ENCODE measurements at regions not wholly inside any gene's neighbourhood (a gene's known extent, or its start where the extent isn't known, plus 50 kb on each side); places are given as distances from the start of the nearest gene placed in this dataset.

- no peaks in the 10 kb centered on the region for H3K27me3 ChIP-seq
- H3K4me3 ChIP-seq (replicated peaks in 1 of 3) = no peak overlapping the region
- intact Hi-C loops (cut with DNase I) = no loop called here
- H3K27ac ChIP-seq = no peak overlapping the region
- TF ChIP-seq POLR2A (IDR thresholded peaks at IDR 0.05) (no peak), CTCF (IDR thresholded peaks at IDR 0.05) (no peak)
- no peaks in the 10 kb centered on the region for H3K36me3 ChIP-seq
- WGBS, 2 donors = 86 to 92% methylated on average over 2 of the region's 2 CpGs
- DNase-seq = no peak
- H3K9me3 ChIP-seq = no peaks in the 10 kb centered on the region
- H3K4me1 ChIP-seq = no peaks in the 10 kb centered on the region
Measured at GRCh38 chr7:24036033-24036412, 248.0 kb upstream of the NPY start.

DNA sequence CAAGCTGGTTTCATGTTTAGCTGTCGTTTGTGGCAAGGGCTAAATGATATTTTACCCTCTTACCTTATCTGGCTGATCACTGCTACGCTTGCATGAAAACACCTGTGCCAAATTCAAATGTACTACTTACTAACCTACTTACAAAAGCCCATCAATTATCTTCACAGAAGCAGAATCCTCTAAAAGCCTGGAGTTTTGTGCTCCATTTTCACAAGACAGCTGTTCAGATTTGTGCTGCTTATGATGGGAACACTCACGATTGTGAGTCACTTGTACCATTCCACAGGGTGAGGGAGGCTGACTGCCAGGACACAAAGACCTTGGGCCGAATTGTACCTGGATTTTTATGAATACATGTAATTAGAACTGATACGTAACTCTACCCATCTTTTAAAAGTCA is 245.0 kb upstream of the NPY start:
- 66% methylated on average over 5 of the region's 5 CpGs for WGBS, 2 donors
- no peak for DNase-seq
- intact Hi-C loops (cut with DNase I) = no loop called here

GRCh38 chr7:24039991-24040624 is 243.9 kb upstream of the NPY start:
- no peaks in the 10 kb centered on the region for H3K4me1 ChIP-seq
- WGBS, 2 donors = 54 to 61% methylated on average over 6 of the region's 6 CpGs
- TF ChIP-seq CTCF (IDR thresholded peaks at IDR 0.05) (no peak), POLR2A (IDR thresholded peaks at IDR 0.05) (no peak)
- H3K9me3 ChIP-seq = no peaks in the 10 kb centered on the region
- no peaks in the 10 kb centered on the region for H3K36me3 ChIP-seq
- no peak overlapping the region for H3K27ac ChIP-seq
- no peak for DNase-seq
- no peak overlapping the region for H3K4me3 ChIP-seq (replicated peaks in 1 of 3)
- intact Hi-C loops (cut with DNase I) = no loop called here
- no peaks in the 10 kb centered on the region for H3K27me3 ChIP-seq

More for the DNA sequence above, 245.0 kb upstream of the NPY start:
- no peak overlapping the region for H3K27ac ChIP-seq
- no peaks in the 10 kb centered on the region for H3K4me1 ChIP-seq
- H3K4me3 ChIP-seq (replicated peaks in 1 of 3) = no peak overlapping the region
- TF ChIP-seq POLR2A (IDR thresholded peaks at IDR 0.05) (no peak), CTCF (IDR thresholded peaks at IDR 0.05) (no peak)
- H3K36me3 ChIP-seq = no peaks in the 10 kb centered on the region
- no peaks in the 10 kb centered on the region for H3K27me3 ChIP-seq
- no peaks in the 10 kb centered on the region for H3K9me3 ChIP-seq

DNA sequence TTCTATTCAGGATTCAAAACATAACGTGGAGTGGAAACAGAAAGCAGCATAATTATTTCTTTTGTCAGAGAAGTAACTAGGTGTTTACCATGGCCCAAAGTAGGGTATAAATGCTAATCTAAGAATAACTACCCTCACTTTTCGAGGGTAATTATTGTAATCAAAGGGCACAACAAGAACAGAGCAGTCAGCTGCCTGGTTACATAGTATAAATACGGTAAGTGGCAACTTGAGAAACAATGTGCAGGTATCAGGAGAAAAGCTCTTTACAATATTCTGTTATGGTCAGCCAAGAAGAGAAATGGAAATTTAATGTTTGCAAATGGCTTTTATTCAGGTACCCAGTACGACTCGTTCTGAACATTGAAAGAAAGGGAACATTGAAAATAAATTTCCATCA is 242.0 kb upstream of the NPY start:
- no peak for TF ChIP-seq POLR2A (IDR thresholded peaks at IDR 0.05)
- H3K27me3 ChIP-seq = no peaks in the 10 kb centered on the region
- no peak overlapping the region for H3K27ac ChIP-seq
- intact Hi-C loops (cut with DNase I) = no loop called here
- H3K9me3 ChIP-seq = no peaks in the 10 kb centered on the region
- DNase-seq = no peak
- no peak overlapping the region for H3K4me3 ChIP-seq (replicated peaks in 1 of 3)
- H3K36me3 ChIP-seq = no peaks in the 10 kb centered on the region
- no peaks in the 10 kb centered on the region for H3K4me1 ChIP-seq
- WGBS, 2 donors = 91 to 93% methylated on average over 5 of the region's 5 CpGs

- H3K4me1 ChIP-seq = no peaks in the 10 kb centered on the region
- no peak for DNase-seq
- H3K27ac ChIP-seq = no peak overlapping the region
- no peaks in the 10 kb centered on the region for H3K36me3 ChIP-seq
- WGBS, 2 donors = 66 to 70% methylated on average over 2 of the region's 2 CpGs
- intact Hi-C loops (cut with DNase I) = no loop called here
- no peaks in the 10 kb centered on the region for H3K9me3 ChIP-seq
- no peak overlapping the region for H3K4me3 ChIP-seq (replicated peaks in 1 of 3)
- TF ChIP-seq POLR2A (IDR thresholded peaks at IDR 0.05) (no peak), CTCF (IDR thresholded peaks at IDR 0.05) (no peak)
- no peaks in the 10 kb centered on the region for H3K27me3 ChIP-seq
Measured at GRCh38 chr7:24049296-24049695, 234.7 kb upstream of the NPY start.
